ENCODE measurements at regions not wholly inside any gene's neighbourhood (a gene's known extent, or its start where the extent isn't known, plus 50 kb on each side); places are given as distances from the start of the nearest gene placed in this dataset.

- TF ChIP-seq CTCF (IDR thresholded peaks at IDR 0.05; ENCODE audit: low read depth, low read length) (no peak), POLR2A (IDR thresholded peaks at IDR 0.05; ENCODE audit: extremely low read depth, insufficient read length) (no peak), MYC (IDR thresholded peaks at IDR 0.05; ENCODE audit: low read depth, low read length) (no peak), MAX (IDR thresholded peaks at IDR 0.05; ENCODE audit: low read depth, low read length) (no peak)
Observed at GRCh38 chr5:13552361-13552760, 392.1 kb downstream of the DNAH5 start.
